Stimulated activated CD4-positive, alpha-beta T cell treated with anti-CD3 and anti-CD28 coated beads, Interleukin-4, amount 100 ng/mL, for 24 hours (primary cell): ENCODE measurements at regions not wholly inside any gene's neighbourhood (a gene's known extent, or its start where the extent isn't known, plus 50 kb on each side); places are given as distances from the start of the nearest gene placed in this dataset.

Experiments used
- DNase-seq: peaks from one replicate; pipeline ENCODE4 v3.0.0-alpha.2; 2020

- no peak for DNase-seq
Measured at GRCh38 chr4:19879330-19879729, 372.4 kb upstream of the SLIT2 start.

GRCh38 chr4:19857991-19858390, 393.7 kb upstream of the SLIT2 start:
- DNase-seq, result no peak

GRCh38 chr4:19857380-19857779, 394.3 kb upstream of the SLIT2 start:
- DNase-seq, result no peak

GRCh38 chr4:19850909-19851308, 400.8 kb upstream of the SLIT2 start:
- DNase-seq, result no peak

- no peak for DNase-seq
Measured at GRCh38 chr4:19844446-19844845, 407.3 kb upstream of the SLIT2 start.

- no peak for DNase-seq
Measured at GRCh38 chr4:19842471-19842870, 409.2 kb upstream of the SLIT2 start.

GRCh38 chr4:19838858-19839257, 412.8 kb upstream of the SLIT2 start:
- no peak for DNase-seq

GRCh38 chr4:19835429-19835828, 416.3 kb upstream of the SLIT2 start:
- DNase-seq, result no peak

GRCh38 chr4:19832411-19832810, 419.3 kb upstream of the SLIT2 start:
- DNase-seq, result no peak

- no peak for DNase-seq
Measured at GRCh38 chr4:19831644-19832285, 419.9 kb upstream of the SLIT2 start.

- no peak for DNase-seq
Measured at GRCh38 chr4:19829101-19829500, 422.6 kb upstream of the SLIT2 start.

GRCh38 chr4:19823781-19824180, 427.9 kb upstream of the SLIT2 start:
- DNase-seq, result no peak

- DNase-seq, result no peak
Measured at GRCh38 chr4:19819737-19820136, 432.0 kb upstream of the SLIT2 start.

GRCh38 chr4:19809989-19810388, 441.7 kb upstream of the SLIT2 start:
- DNase-seq, result no peak

- DNase-seq, result no peak
Measured at GRCh38 chr4:19807505-19807904, 444.2 kb upstream of the SLIT2 start.

- no peak for DNase-seq
Measured at GRCh38 chr4:19806865-19807264, 444.8 kb upstream of the SLIT2 start.

- no peak for DNase-seq
Measured at GRCh38 chr4:19803406-19803805, 448.3 kb upstream of the SLIT2 start.

GRCh38 chr4:19793831-19794230, 457.9 kb upstream of the SLIT2 start:
- DNase-seq, result no peak

- DNase-seq, result no peak
Measured at GRCh38 chr4:19791422-19792123, 460.1 kb upstream of the SLIT2 start.

- no peak for DNase-seq
Measured at GRCh38 chr4:19786616-19787015, 465.1 kb upstream of the SLIT2 start.

- DNase-seq, result no peak
Measured at GRCh38 chr4:19783667-19784223, 468.0 kb upstream of the SLIT2 start.

- DNase-seq, result no peak
Measured at GRCh38 chr4:19780871-19781270, 470.8 kb upstream of the SLIT2 start.

GRCh38 chr4:19776929-19777328, 474.8 kb upstream of the SLIT2 start:
- no peak for DNase-seq

- DNase-seq, result no peak
Measured at GRCh38 chr4:19776021-19776459, 475.7 kb upstream of the SLIT2 start.
